SKM-1 treated with dmso at 0.1 percent for 144 hours (cell line): ENCODE measurements at regions not wholly inside any gene's neighbourhood (a gene's known extent, or its start where the extent isn't known, plus 50 kb on each side); places are given as distances from the start of the nearest gene placed in this dataset.
"Not testable (repeated sequence)": the region's sequence is repeated elsewhere in the genome, so short reads cannot be mapped to it uniquely, and the experiment has no call there.

Experiments
- DNase-seq: peaks from one replicate; lab custom pipeline; 2025; ENCODE audit not compliant: unreplicated experiment; lab: John Stamatoyannopoulos, UW

DNA sequence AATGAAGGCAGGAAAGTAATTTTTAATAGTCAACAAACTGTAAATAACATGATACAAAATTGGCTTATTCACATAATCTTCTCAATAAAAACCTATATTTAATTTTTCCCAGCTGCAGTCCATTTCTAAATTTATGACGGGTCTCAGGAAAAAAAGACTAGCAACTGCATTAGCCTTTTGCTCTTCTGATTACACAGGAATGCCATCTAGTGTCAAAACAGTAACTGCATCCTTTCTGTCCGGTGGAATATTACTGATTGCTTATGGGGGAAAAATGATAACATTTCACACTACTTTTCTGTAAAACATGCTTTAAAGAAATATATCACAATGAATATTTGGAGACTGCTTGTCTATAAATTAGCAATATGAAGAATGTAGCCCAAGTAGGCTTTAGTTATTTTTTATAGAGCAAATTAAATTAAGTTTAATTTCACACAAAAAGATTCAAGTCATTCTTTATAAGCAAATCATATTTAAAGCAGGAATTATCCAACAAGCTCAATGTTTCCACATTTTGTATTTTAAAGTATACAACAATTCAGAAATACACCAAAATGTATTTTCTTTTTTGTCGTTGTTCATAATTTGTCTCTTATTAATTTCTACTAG is 534.7 kb downstream of the CDH10 start:
- DNase-seq, result peak; percentile 9

- DNase-seq, result no peak
Measured at GRCh38 chr5:24112420-24112819, 532.4 kb downstream of the CDH10 start.

- no peak for DNase-seq
Measured at GRCh38 chr5:24118351-24118750, 526.4 kb downstream of the CDH10 start.

- DNase-seq, result no peak
Measured at GRCh38 chr5:24135536-24135935, 509.2 kb downstream of the CDH10 start.

DNA sequence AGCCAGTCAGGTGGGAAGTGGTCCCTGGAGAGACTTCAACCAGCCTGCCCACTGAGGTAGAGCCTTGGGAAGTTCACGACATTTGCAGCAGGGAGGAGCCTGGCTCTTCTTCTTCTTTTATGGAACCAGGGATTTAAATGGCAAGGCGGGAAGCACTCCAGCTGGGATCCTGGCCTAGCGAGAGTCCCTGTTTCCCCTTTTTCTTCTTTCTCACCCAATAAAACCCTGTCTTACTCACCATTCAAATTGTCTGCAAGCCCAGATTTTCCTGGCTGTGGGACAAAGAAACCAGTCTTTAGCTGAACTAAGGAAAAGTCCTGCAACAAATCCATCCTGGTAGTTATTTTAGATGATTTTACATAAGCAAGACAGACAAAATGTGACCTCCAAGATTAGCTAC is 503.7 kb downstream of the CDH10 start:
- no peak for DNase-seq

- no peak for DNase-seq
Measured at GRCh38 chr5:24142341-24142740, 502.4 kb downstream of the CDH10 start.

- DNase-seq, result no peak
Measured at GRCh38 chr5:24145806-24146205, 499.0 kb downstream of the CDH10 start.

DNA sequence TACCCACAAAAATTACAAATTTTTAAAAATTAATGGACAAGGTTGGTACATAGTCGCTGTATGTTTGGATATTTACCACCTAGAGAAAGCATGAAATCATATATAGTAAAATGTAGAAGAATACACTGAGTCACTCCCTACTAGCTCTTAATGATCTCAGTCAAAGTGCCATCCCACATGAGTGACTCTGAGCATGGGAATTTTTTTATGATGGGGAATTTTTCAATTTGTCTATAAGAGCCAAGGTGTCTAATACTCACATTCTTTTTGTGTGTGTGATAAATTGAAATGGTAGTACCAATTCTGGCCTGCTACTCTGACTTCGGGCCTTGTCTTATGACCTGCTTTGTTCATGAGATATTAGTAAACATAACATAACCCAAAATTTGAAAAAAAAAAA is 483.2 kb downstream of the CDH10 start:
- no peak for DNase-seq

DNA sequence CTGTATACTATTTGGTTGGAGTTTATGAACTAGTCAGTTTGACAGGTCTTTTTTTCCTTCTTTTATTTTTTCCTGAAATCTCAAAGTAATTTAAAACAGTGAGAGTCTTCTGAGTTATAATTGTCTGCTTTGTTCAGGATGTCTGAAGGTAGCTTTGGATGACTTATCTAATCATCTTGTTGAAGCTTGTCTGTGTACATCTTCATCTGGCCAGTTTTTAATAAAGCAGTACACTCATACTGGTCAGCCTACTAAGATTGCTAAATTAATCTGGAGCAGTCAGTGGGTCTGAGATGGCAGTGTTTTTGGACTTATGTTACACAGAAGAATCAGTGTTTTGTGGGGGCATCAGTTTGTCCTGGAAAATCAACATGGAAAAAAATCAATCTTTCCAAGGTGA is 482.4 kb downstream of the CDH10 start:
- no peak for DNase-seq

DNA sequence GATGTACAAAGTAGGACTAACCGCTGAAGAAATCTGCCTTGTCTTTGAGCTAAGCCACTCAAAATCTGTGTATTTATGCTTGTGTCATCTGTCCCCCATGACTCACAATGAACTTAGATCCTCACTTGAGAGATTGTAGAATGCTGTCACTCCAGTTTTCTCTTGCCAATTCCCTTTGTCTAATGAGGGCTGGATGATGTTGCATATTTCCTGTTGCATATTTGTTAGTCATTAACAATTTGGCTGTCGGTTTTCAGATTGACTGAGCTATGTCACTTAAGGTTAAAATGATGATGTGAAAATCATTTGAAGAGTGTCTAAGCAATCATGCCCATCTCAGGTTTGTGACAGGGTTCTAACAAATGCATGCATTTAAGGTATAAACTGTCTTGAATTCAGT is 481.7 kb downstream of the CDH10 start:
- DNase-seq, result no peak

GRCh38 chr5:24167806-24168205 is 477.0 kb downstream of the CDH10 start:
- no peak for DNase-seq

DNA sequence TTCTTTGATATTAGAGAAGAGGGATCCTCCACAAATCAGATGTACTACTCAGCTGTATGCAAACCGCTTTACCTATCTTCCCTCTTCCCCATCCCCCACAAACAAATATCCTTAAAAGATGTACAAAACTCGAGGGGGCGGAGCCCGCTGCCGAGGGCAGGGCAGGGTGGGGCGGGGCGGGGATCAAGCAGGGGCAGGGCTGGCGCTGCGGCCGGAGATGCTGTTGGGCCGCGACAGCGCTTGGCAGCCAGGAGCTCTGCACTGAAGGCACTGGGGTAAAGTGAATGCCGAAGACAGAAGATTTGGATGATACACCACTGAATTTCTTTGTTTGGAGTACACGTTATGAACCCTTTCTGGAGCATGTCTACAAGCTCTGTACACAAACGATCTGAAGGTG is 474.8 kb downstream of the CDH10 start:
- no peak for DNase-seq

DNA sequence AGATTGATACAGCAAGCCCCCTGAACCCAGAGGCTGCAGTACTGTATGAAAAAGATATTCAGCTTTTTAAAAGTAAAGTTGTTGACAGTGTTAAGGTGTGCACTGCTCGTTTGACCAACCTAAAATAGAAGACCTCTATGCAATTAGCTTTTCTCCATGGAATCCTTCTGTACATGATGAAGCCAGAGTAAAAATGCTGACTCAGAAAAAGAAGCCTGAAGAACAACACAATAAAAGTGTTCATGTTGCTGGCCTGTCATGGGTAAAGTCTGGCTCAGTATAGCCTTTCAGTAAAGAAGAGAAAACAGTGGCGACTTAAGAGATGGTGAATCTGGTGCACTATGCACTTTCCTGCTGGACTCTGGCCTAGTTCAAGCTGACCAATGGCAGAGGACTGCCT is 473.8 kb downstream of the CDH10 start:
- not testable (repeated sequence) for DNase-seq

- DNase-seq, result no peak
Measured at GRCh38 chr5:24177821-24178220, 467.0 kb downstream of the CDH10 start.

GRCh38 chr5:24183981-24184380 is 460.8 kb downstream of the CDH10 start:
- no peak for DNase-seq

- no peak for DNase-seq
Measured at GRCh38 chr5:24188216-24188925, 456.4 kb downstream of the CDH10 start.

DNA sequence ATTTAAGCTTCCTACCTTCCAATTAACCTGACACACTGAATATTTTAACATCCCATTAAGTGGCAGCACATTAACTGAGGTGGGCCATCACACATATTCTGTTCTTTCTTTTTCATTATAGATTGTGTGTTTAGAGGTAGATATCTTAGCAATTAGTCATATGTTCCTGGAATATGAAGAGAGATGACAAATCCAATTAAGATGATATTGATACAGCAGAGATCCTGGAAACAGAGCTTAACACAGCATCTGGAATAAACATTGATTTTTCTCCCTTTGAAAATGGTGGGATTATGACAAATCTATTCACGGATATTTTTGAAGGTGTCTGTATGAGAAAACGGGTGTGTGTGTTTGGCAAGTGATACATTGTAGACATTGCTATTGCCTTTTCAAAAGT is 448.0 kb downstream of the CDH10 start:
- no peak for DNase-seq

DNA sequence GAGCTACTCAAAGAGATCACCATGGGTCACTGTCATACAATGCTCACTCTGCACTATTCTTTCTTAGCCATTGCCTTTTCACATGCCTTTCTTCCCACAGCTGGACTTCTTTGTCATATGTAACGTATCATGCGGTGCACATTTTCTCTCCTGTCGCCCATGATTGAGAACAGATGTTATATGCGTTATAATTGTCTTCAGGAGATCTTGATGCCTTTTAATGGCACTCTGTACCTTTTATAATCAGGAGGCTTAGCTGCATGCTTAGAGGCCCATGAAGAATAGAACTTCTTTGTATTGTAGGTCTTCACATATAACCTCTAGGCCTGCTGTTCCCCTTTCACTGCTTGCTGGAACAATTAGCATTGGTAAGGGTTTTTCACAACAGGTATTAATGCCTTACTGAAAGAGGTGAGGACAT is 436.1 kb downstream of the CDH10 start:
- DNase-seq, result no peak

DNA sequence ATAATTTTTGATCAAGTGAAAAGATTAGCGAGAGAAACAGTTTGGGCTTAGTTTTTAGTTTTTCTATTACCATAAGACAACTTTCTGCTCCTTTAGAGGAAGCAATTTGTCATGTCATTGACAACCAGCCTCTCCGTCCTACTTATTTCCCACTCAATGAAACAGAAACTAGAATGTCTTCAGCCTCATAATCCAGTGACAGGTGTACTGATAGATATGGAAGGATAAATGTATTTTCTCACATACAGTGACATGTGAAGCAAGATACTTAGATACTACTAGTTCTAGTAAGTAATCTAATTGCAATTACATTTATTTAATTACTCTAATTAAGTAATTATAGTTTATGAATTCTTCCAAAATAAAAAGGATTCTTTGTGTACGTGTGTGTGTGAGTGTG is 429.7 kb downstream of the CDH10 start:
- DNase-seq, result no peak

DNA sequence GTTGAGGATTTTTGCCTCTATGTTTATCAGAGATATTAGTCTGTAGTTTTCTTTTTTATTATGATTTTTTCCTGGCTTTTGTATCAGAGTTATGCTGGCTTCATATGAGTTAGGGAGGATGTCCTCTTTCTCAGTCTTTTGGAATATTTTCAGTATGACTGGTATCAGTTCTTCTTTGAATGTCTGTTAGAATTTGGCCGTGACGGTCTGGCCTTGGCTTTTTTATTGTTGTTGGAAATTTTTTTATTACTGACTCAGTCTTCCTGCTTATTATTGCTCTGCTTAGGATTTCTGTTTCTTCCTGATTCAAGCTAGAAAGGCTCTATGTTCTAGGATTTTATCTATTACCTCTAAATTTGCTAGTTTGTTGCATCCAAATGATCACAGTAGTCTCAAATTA is 421.9 kb downstream of the CDH10 start:
- no peak for DNase-seq

GRCh38 chr5:24225051-24225450 is 419.7 kb downstream of the CDH10 start:
- no peak for DNase-seq

DNA sequence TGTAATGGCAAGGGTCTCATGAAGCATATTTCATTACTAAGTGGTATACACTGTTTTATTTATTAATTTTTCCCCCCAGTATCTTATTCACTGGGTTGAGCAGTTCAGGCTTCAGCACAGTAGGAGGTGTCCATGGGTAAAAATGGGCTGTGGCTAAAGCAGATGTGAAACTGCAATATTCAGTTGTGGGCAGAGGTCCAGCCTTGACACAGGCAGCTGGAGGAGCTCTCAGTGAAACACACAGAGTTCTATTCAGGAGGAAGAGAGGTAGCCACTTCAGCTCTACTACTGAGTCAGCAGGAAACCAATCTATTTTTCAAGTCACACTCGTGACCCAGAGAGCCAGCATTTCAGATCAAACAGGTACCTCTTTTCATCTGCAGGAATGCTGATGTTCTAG is 418.3 kb downstream of the CDH10 start:
- no peak for DNase-seq

DNA sequence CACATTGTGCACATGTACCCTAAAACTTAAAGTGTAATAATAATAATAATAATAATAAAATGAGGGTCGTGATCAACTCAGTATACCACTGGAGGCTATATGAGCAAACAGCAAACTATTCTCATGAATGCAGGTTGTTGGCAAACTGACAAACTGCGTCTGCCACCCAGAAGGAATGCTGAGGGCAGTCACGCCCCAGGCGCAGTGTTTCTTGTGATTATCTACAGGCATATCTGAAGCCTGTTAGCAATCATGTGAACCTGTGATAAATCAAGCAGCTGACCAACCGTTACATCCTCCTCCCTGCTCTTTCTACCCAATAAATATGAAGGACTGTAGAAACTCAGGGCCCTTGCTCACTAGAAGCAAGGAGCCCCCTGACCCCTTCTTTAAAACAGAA is 416.9 kb downstream of the CDH10 start:
- DNase-seq, result not testable (repeated sequence)
